ENCODE measurements at regions not wholly inside any gene's neighbourhood (a gene's known extent, or its start where the extent isn't known, plus 50 kb on each side); places are given as distances from the start of the nearest gene placed in this dataset.

- CTCF ChIA-PET, result no interaction called here
- in situ Hi-C loops (cut with HindIII; ENCODE audit: low pct_unique_long_range_greater_than_20kb, low sequenced_read_pairs), result no loop called here
- Histone ChIP-seq H3K36me3 (ENCODE audit: control insufficient read depth, insufficient read depth, low read length) (no peaks in the 10 kb centered on the region), H3K27me3 (ENCODE audit: control insufficient read depth, insufficient read depth, low read length) (no peaks in the 10 kb centered on the region), H3K4me3 (ENCODE audit: low read depth in 2 of 2, low read length in 2 of 2) (no peak overlapping the region), H3K27ac (ENCODE audit: low read length) (no peak overlapping the region), H3K9me3 (ENCODE audit: control insufficient read depth, insufficient read depth, low read depth, low read length) (no peaks in the 10 kb centered on the region), H3K4me1 (ENCODE audit: control insufficient read depth, insufficient read depth, low read length) (no peaks in the 10 kb centered on the region)
- intact Hi-C loops (cut with micrococcal nuclease; ENCODE audit: unreplicated experiment), result no loop called here
- DNase-seq (ENCODE audit: low read depth, low spot score) (no peak), ATAC-seq (no peak)
- no TSS peak for BruUV-seq (replicated peaks)
- TF ChIP-seq CTCF (IDR thresholded peaks at IDR 0.05) (no peak), SIN3A (IDR thresholded peaks at IDR 0.05; ENCODE audit: borderline replicate concordance, insufficient read depth, low read depth, low read length) (no peak), POLR2AphosphoS5 (IDR thresholded peaks at IDR 0.05; ENCODE audit: low read depth, low read length) (no peak), REST (IDR thresholded peaks at IDR 0.05; ENCODE audit: insufficient read depth in 1 of 2, low read depth in 2 of 2, low read length in 1 of 2) (no peak), TCF7L2 (IDR thresholded peaks at IDR 0.05; ENCODE audit: low read depth, low read length) (no peak)
- POLR2A ChIA-PET, result no interaction called here
Observed at GRCh38 chr3:30146978-30147377, 459.4 kb upstream of the TGFBR2 start.

GRCh38 chr3:30154853-30155252 lies 451.5 kb upstream of the TGFBR2 start:
- Histone ChIP-seq H3K9me3 (ENCODE audit: control insufficient read depth, insufficient read depth, low read depth, low read length) (no peaks in the 10 kb centered on the region), H3K4me1 (ENCODE audit: control insufficient read depth, insufficient read depth, low read length) (no peaks in the 10 kb centered on the region), H3K36me3 (ENCODE audit: control insufficient read depth, insufficient read depth, low read length) (no peaks in the 10 kb centered on the region), H3K27me3 (ENCODE audit: control insufficient read depth, insufficient read depth, low read length) (no peaks in the 10 kb centered on the region), H3K4me3 (ENCODE audit: low read depth in 2 of 2, low read length in 2 of 2) (no peak overlapping the region), H3K27ac (ENCODE audit: low read length) (no peak overlapping the region)
- DNase-seq (ENCODE audit: low read depth, low spot score) (no peak), ATAC-seq (no peak)
- ChIA-PET CTCF (no interaction called here), POLR2A (no interaction called here)
- TF ChIP-seq CTCF (IDR thresholded peaks at IDR 0.05) (no peak), TCF7L2 (IDR thresholded peaks at IDR 0.05; ENCODE audit: low read depth, low read length) (no peak), POLR2AphosphoS5 (IDR thresholded peaks at IDR 0.05; ENCODE audit: low read depth, low read length) (no peak), SIN3A (IDR thresholded peaks at IDR 0.05; ENCODE audit: borderline replicate concordance, insufficient read depth, low read depth, low read length) (no peak), REST (IDR thresholded peaks at IDR 0.05; ENCODE audit: insufficient read depth in 1 of 2, low read depth in 2 of 2, low read length in 1 of 2) (no peak)
- intact Hi-C loops (cut with micrococcal nuclease; ENCODE audit: unreplicated experiment) (no loop called here), in situ Hi-C loops (cut with HindIII; ENCODE audit: low pct_unique_long_range_greater_than_20kb, low sequenced_read_pairs) (no loop called here)
- BruUV-seq (replicated peaks), result no TSS peak

All from Panc1 (cell line).